Motor neuron (in vitro differentiated cells): ENCODE measurements at regions not wholly inside any gene's neighbourhood (a gene's known extent, or its start where the extent isn't known, plus 50 kb on each side); places are given as distances from the start of the nearest gene placed in this dataset.
A peak's percentile ranks its signal among the peaks of the same experiment; 100 is the strongest.
"Not testable (repeated sequence)": the region's sequence is repeated elsewhere in the genome, so short reads cannot be mapped to it uniquely, and the experiment has no call there.

Experiments used
- ATAC-seq, 8 experiments: fragments of 200-7000 bp; cut with Tn5 transposase; replicated peaks in 6 of 8; 2 replicates each; pipeline ENCODE4 v1.8.0; 2021; ENCODE audit warnings: mild to moderate bottlenecking in 8 of 8, moderate library complexity in 8 of 8
- H3K27ac ChIP-seq, 2 donors: fragments of 250-450 bp; sonication (Bioruptor Pico); 2 replicates each; pipeline ENCODE4 v1.9.0; 2021; ENCODE audit warnings: antibody characterized with exemption in 2 of 2, mild to moderate bottlenecking in 2 of 2, moderate library complexity in 1 of 2
- H3K4me1 ChIP-seq, 2 donors: fragments of 250-450 bp; sonication (Bioruptor Pico); replicated peaks in 1 of 2; 2 replicates each; pipeline ENCODE4 v1.6.1; 2021; ENCODE audit warnings: antibody characterized with exemption in 2 of 2, mild to moderate bottlenecking in 2 of 2, moderate library complexity in 1 of 2
- H3K4me3 ChIP-seq, 5 donors: fragments of 250-450 bp; sonication (Bioruptor Pico); 2 replicates each; pipeline ENCODE4 v1.9.0; 2021; ENCODE audit warnings: antibody characterized with exemption in 5 of 5, mild to moderate bottlenecking in 5 of 5, moderate library complexity in 4 of 5
- whole genome bisulfite sequencing, 10 experiments: fragments of 450-650 bp; shearing (Covaris generic); methylation state at CpG; one replicate each; pipeline ENCODE4 v1.0.0; 2022; 5-methylcytosine and 5-hydroxymethylcytosine counted together
- in situ Hi-C, 9 experiments: fragments of 400-800 bp; cut with MboI; loops; one replicate each; pipeline ENCODE4 v1.15.0; 2021; ENCODE audit warnings: low sequenced_read_pairs in 9 of 9, low pct_unique_long_range_greater_than_20kb in 2 of 9; ENCODE audit not compliant: unreplicated experiment in 9 of 9

GRCh38 chr1:214769666-214770065 is 166.7 kb downstream of the CENPF start:
- in situ Hi-C loops, H3K27ac ChIP-seq, H3K4me1 ChIP-seq, ATAC-seq, H3K4me3 ChIP-seq: not testable (repeated sequence)

GRCh38 chr1:214777364-214777763 is 174.4 kb downstream of the CENPF start:
- WGBS, 10 experiments: 46 to 100% (median 86%) methylated on average over 2 to 3 of the region's 3 CpGs
- Histone ChIP-seq H3K4me1 (no peaks in the 10 kb centered on the region), H3K4me3 (no peak overlapping the region), H3K27ac (no peak overlapping the region)
- in situ Hi-C loops: no loop called here
- no peak for ATAC-seq

- Histone ChIP-seq H3K4me3 (no peak overlapping the region), H3K4me1 (peaks cover 0 to 23% of the 10 kb centered on the region in 2 donors), H3K27ac (peak overlapping the region in 1 of 2 donors; percentile 6)
- in situ Hi-C loops: no loop called here
- WGBS, 10 experiments: 50 to 100% (median 75%) methylated on average over 1 of the region's 1 CpG; no CpG with 5 or more reads in 4 of the 10 experiments
- ATAC-seq: peak in 2 of 8 experiments; percentile 18 to 53
Measured at GRCh38 chr1:214791961-214792360, 189.0 kb downstream of the CENPF start.

GRCh38 chr1:214792527-214793186 is 189.7 kb downstream of the CENPF start:
- ATAC-seq: peak in 3 of 8 experiments; percentile 47 to 76 (median 52)
- Histone ChIP-seq H3K4me1 (peaks cover 0 to 23% of the 10 kb centered on the region in 2 donors), H3K4me3 (no peak overlapping the region), H3K27ac (no peak overlapping the region)
- in situ Hi-C loops: no loop called here
- 45 to 95% (median 73%) methylated on average over 3 to 6 of the region's 6 CpGs for WGBS, 10 experiments

GRCh38 chr1:214793708-214794107 is 190.7 kb downstream of the CENPF start:
- 68 to 100% (median 86%) methylated on average over 1 to 2 of the region's 2 CpGs; no CpG with 5 or more reads in 2 of the 10 experiments for WGBS, 10 experiments

GRCh38 chr1:214801191-214801590 is 198.2 kb downstream of the CENPF start:
- Histone ChIP-seq H3K4me3 (no peak overlapping the region), H3K4me1 (no peaks in the 10 kb centered on the region), H3K27ac (no peak overlapping the region)
- 71 to 100% (median 89%) methylated on average over 1 of the region's 1 CpG; no CpG with 5 or more reads in 3 of the 10 experiments for WGBS, 10 experiments
- in situ Hi-C loops: loop anchor here in 2 of 9 experiments (25.0 kb wide), 3 partner anchors 139 to 711 kb away; no protein-coding TSS in a partner anchor
- ATAC-seq: no peak

More at GRCh38 chr1:214793708-214794107, 190.7 kb downstream of the CENPF start:
- ATAC-seq: no peak
- H3K4me1 ChIP-seq: peaks cover 0 to 23% of the 10 kb centered on the region in 2 donors
- H3K27ac ChIP-seq: no peak overlapping the region
- in situ Hi-C loops: no loop called here
- H3K4me3 ChIP-seq: no peak overlapping the region

- 17 to 81% (median 64%) methylated on average over 1 to 3 of the region's 3 CpGs for WGBS, 10 experiments
- no peaks in the 10 kb centered on the region for H3K4me1 ChIP-seq
- in situ Hi-C loops: loop anchor here in 2 of 9 experiments (25.0 kb wide), 3 partner anchors 147 to 703 kb away; no protein-coding TSS in a partner anchor
- no peak overlapping the region for H3K27ac ChIP-seq
- ATAC-seq: peak in 3 of 8 experiments; percentile 55 to 74 (median 57)
- no peak overlapping the region for H3K4me3 ChIP-seq
Measured at GRCh38 chr1:214808845-214809460, 206.0 kb downstream of the CENPF start.

GRCh38 chr1:214816603-214817002 is 213.6 kb downstream of the CENPF start:
- in situ Hi-C loops: loop anchor here in 2 of 9 experiments (25.0 kb wide), 3 partner anchors 154 to 696 kb away; no protein-coding TSS in a partner anchor
- ATAC-seq: no peak
- no peak overlapping the region for H3K4me3 ChIP-seq
- WGBS, 10 experiments: 49 to 96% (median 87%) methylated on average over 2 of the region's 2 CpGs
- no peak overlapping the region for H3K27ac ChIP-seq
- no peaks in the 10 kb centered on the region for H3K4me1 ChIP-seq

- Histone ChIP-seq H3K4me1 (no peaks in the 10 kb centered on the region), H3K4me3 (no peak overlapping the region), H3K27ac (no peak overlapping the region)
- 79 to 100% (median 95%) methylated on average over 1 to 18 of the region's 21 CpGs; no CpG with 5 or more reads in 2 of the 10 experiments for WGBS, 10 experiments
- ATAC-seq: no peak
- in situ Hi-C loops: loop anchor here in 2 of 9 experiments (25.0 kb wide), 3 partner anchors 161 to 689 kb away; no protein-coding TSS in a partner anchor
Measured at GRCh38 chr1:214823311-214824117, 220.5 kb downstream of the CENPF start.

- no peak for ATAC-seq
- Histone ChIP-seq H3K27ac (no peak overlapping the region), H3K4me3 (no peak overlapping the region), H3K4me1 (no peaks in the 10 kb centered on the region)
- in situ Hi-C loops: loop anchor here in 2 of 9 experiments (25.0 kb wide), 3 partner anchors 162 to 688 kb away; no protein-coding TSS in a partner anchor
- WGBS, 10 experiments: 29 to 95% (median 42%) methylated on average over 1 to 2 of the region's 2 CpGs; no CpG with 5 or more reads in 2 of the 10 experiments
Measured at GRCh38 chr1:214824763-214825162, 221.8 kb downstream of the CENPF start.

- 17 to 100% (median 91%) methylated on average over 1 to 4 of the region's 4 CpGs for WGBS, 10 experiments
- ATAC-seq: peak in 3 of 8 experiments; percentile 23 to 80 (median 60)
- Histone ChIP-seq H3K27ac (no peak overlapping the region), H3K4me3 (no peak overlapping the region), H3K4me1 (no peaks in the 10 kb centered on the region)
- in situ Hi-C loops: no loop called here
Measured at GRCh38 chr1:214826619-214827018, 223.6 kb downstream of the CENPF start.

- Histone ChIP-seq H3K4me3 (no peak overlapping the region), H3K27ac (no peak overlapping the region), H3K4me1 (no peaks in the 10 kb centered on the region)
- ATAC-seq: no peak
- in situ Hi-C loops: no loop called here
Measured at GRCh38 chr1:214827883-214828282, 224.9 kb downstream of the CENPF start.

- H3K4me3 ChIP-seq: no peak overlapping the region
- H3K27ac ChIP-seq: no peak overlapping the region
- peak in 2 of 8 experiments; percentile 52 to 65 for ATAC-seq
- in situ Hi-C loops: no loop called here
- WGBS, 10 experiments: 7 to 85% (median 69%) methylated on average over 1 to 2 of the region's 2 CpGs
- H3K4me1 ChIP-seq: no peaks in the 10 kb centered on the region
Measured at GRCh38 chr1:214830941-214831340, 227.9 kb downstream of the CENPF start.
